LNCaP clone FGC (cell line): ENCODE measurements at regions not wholly inside any gene's neighbourhood (a gene's known extent, or its start where the extent isn't known, plus 50 kb on each side); places are given as distances from the start of the nearest gene placed in this dataset.
A peak's percentile ranks its signal among the peaks of the same experiment; 100 is the strongest.

Experiments used
- DNase-seq: peaks from one replicate; pipeline ENCODE4 v3.0.0-alpha.2; 2011; ENCODE audit warnings: low read depth
- H3K4me3 ChIP-seq: 2 replicates; pipeline ENCODE4 v1.5.1; 2011; ENCODE audit warnings: mild to moderate bottlenecking, low read depth, low read length, control low read depth
- CTCF ChIP-seq: IDR thresholded peaks from 2 replicates; pipeline ENCODE4 v1.5.1; 2012; ENCODE audit warnings: mild to moderate bottlenecking; ENCODE audit not compliant: control insufficient read depth, insufficient read depth; ENCODE audit errors: extremely low read depth

GRCh38 chr19:27792576-27793127, 1420.3 kb downstream of the UQCRFS1 start:
- DNase-seq: no peak
- TF ChIP-seq CTCF: no peak
- peak overlapping the region; percentile 69 for H3K4me3 ChIP-seq

GRCh38 chr19:27780367-27781075, 1432.4 kb downstream of the UQCRFS1 start:
- DNase-seq: no peak
- no peak overlapping the region for H3K4me3 ChIP-seq
- no peak for TF ChIP-seq CTCF

DNA sequence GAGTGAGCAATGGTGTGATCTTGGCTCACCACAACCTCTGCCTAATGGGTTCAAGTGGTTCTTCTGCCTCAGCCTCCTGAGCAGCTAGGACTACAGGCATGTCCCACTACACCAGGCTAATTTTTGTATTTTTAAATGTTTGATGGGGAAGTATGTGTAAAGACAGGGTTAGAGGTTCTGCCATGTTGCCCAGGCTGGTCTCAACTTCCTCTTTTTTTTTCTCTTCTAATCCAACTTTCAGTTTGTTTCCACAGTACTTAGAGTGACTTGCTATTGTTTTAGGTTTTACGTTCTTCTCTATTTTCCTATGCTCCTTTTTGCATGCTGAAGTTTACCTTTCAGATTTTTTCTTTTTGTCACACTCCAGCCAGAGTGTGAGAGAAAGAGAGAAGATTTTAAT, 1433.0 kb downstream of the UQCRFS1 start:
- no peak for TF ChIP-seq CTCF
- no peak for DNase-seq
- no peak overlapping the region for H3K4me3 ChIP-seq

DNA sequence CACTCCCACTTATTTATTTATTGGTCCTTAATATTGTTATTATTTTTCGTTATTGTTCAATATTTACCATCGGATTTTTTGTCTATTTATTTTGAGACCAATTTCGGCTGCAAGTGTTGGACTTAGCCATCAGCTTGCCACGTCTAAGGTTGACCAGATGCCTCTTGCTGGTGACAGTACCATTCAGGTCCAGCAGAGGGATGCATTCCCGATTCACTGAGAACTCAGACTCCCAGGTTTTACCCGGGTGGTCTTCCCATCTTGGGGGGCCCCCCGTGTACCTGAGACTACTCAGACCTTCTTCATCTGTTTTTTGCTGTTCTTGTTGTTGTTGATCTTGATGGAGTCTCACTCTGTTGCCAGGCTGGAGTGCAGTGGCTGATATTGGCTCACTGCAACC, 1435.2 kb downstream of the UQCRFS1 start:
- TF ChIP-seq CTCF: no peak
- DNase-seq: no peak
- H3K4me3 ChIP-seq: no peak overlapping the region

DNA sequence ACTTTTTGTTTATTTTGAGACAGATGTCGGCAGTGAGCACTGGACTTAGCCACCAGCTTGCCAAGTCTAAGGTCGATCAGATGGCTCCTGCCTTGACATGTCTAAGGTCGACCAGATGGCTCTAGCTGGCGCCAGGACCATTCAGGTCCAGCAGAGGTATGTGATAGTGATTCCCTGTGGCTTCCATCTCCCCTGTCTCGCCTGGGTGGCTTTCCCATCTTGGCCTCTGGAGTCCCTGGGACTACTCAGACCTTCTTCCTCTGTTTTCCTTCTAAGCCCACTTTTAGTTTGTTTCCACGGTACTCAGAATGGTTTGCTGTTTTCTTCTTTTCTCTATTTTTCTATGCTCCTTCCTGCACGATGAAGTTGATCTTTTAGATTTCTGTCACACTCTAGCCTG, 1435.7 kb downstream of the UQCRFS1 start:
- no peak for DNase-seq
- no peak for TF ChIP-seq CTCF
- H3K4me3 ChIP-seq: no peak overlapping the region

GRCh38 chr19:27776524-27776923, 1436.4 kb downstream of the UQCRFS1 start:
- no peak for TF ChIP-seq CTCF
- no peak for DNase-seq
- H3K4me3 ChIP-seq: no peak overlapping the region

DNA sequence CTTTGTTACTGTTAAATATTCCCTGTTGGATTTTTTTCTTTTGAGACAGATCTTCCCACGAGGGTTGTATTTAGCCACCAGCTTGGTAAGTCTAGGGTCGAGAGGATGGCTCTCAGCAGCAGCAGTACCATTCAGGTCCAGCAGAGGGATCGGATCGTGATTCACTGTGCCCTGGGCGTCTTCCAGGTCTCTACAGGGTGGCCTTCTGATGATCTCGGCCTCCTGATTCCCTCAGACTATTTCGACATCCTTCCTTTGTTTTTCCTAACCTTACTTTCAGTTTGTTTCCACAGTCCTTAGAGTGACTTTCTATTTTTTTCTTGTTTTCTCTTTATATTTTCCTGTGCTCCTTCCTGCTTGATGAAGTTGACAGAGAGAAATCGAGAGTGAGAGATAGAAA, 1436.9 kb downstream of the UQCRFS1 start:
- H3K4me3 ChIP-seq: no peak overlapping the region
- DNase-seq: no peak
- no peak for TF ChIP-seq CTCF
